HG03439 (cell line): ENCODE measurements at regions not wholly inside any gene's neighbourhood (a gene's known extent, or its start where the extent isn't known, plus 50 kb on each side); places are given as distances from the start of the nearest gene placed in this dataset.

Experiments used
- ATAC-seq: cut with Tn5 transposase; IDR thresholded peaks from one replicate; pipeline ENCODE4 v1.9.1; 2021; ENCODE audit warnings: mild to moderate bottlenecking, moderate library complexity; ENCODE audit not compliant: unreplicated experiment

- no peak for ATAC-seq
Observed at GRCh38 chr12:115474539-115475353, 790.8 kb upstream of the TBX3 start.

- ATAC-seq, result no peak
Observed at GRCh38 chr12:115473257-115473956, 789.4 kb upstream of the TBX3 start.

GRCh38 chr12:115472852-115473251, 788.9 kb upstream of the TBX3 start:
- ATAC-seq, result no peak

- no peak for ATAC-seq
Observed at GRCh38 chr12:115470977-115471376, 787.0 kb upstream of the TBX3 start.

- ATAC-seq, result no peak
Observed at GRCh38 chr12:115470526-115470925, 786.6 kb upstream of the TBX3 start.

- ATAC-seq, result no peak
Observed at GRCh38 chr12:115468087-115468510, 784.1 kb upstream of the TBX3 start.

- no peak for ATAC-seq
Observed at GRCh38 chr12:115467531-115467930, 783.6 kb upstream of the TBX3 start.

- ATAC-seq, result no peak
Observed at GRCh38 chr12:115466076-115466475, 782.1 kb upstream of the TBX3 start.

GRCh38 chr12:115464661-115465060, 780.7 kb upstream of the TBX3 start:
- no peak for ATAC-seq

- no peak for ATAC-seq
Observed at GRCh38 chr12:115464111-115464581, 780.2 kb upstream of the TBX3 start.

- ATAC-seq, result no peak
Observed at GRCh38 chr12:115461401-115461800, 777.4 kb upstream of the TBX3 start.

GRCh38 chr12:115457798-115458197, 773.8 kb upstream of the TBX3 start:
- no peak for ATAC-seq

GRCh38 chr12:115456946-115457689, 773.1 kb upstream of the TBX3 start:
- no peak for ATAC-seq

- ATAC-seq, result no peak
Observed at GRCh38 chr12:115455268-115455681, 771.3 kb upstream of the TBX3 start.

GRCh38 chr12:115452751-115453281, 768.8 kb upstream of the TBX3 start:
- no peak for ATAC-seq

- ATAC-seq, result no peak
Observed at GRCh38 chr12:115451780-115452736, 768.1 kb upstream of the TBX3 start.

- ATAC-seq, result no peak
Observed at GRCh38 chr12:115451151-115451779, 767.3 kb upstream of the TBX3 start.

- no peak for ATAC-seq
Observed at GRCh38 chr12:115450710-115451109, 766.7 kb upstream of the TBX3 start.

- no peak for ATAC-seq
Observed at GRCh38 chr12:115450017-115450416, 766.0 kb upstream of the TBX3 start.

- ATAC-seq, result no peak
Observed at GRCh38 chr12:115449526-115449925, 765.6 kb upstream of the TBX3 start.
